ENCODE measurements at regions not wholly inside any gene's neighbourhood (a gene's known extent, or its start where the extent isn't known, plus 50 kb on each side); places are given as distances from the start of the nearest gene placed in this dataset.
"Not testable (repeated sequence)": the region's sequence is repeated elsewhere in the genome, so short reads cannot be mapped to it uniquely, and the experiment has no call there.

- no peak for DNase-seq (ENCODE audit: low read depth)
- H3K4me3 ChIP-seq (ENCODE audit: control insufficient read depth, low read depth, low read length) = no peak overlapping the region
- no peak for TF ChIP-seq CTCF (IDR thresholded peaks at IDR 0.05; ENCODE audit: control insufficient read depth, insufficient read depth, low read depth, low read length, missing control alignments)
Measured at GRCh38 chr14:37810094-37810801, 214.8 kb downstream of the TTC6 start.

GRCh38 chr14:37813732-37814131 is 218.3 kb downstream of the TTC6 start:
- TF ChIP-seq CTCF (IDR thresholded peaks at IDR 0.05; ENCODE audit: control insufficient read depth, insufficient read depth, low read depth, low read length, missing control alignments) = no peak
- H3K4me3 ChIP-seq (ENCODE audit: control insufficient read depth, low read depth, low read length) = no peak overlapping the region
- DNase-seq (ENCODE audit: low read depth) = no peak

DNA sequence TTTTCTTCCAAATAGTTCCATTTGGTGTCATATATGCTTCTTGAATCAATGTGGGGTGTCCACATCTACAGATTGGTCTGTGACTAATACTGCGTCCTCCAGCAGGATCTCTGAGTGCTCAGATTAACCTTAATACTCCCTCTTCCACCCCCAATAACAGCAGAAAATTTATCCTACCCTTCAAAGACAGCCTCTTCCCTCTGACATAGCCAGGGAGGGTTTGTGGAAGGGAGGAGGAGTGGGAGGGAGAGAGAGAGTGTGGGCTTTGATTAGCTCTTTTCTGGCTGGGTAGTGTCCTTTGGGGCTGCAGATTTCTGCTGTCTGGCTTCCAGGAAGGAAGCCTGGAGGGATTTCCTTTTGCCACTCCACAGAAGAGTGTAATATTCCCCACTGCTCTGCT is 220.7 kb downstream of the TTC6 start:
- no peak overlapping the region for H3K4me3 ChIP-seq (ENCODE audit: control insufficient read depth, low read depth, low read length)
- TF ChIP-seq CTCF (IDR thresholded peaks at IDR 0.05; ENCODE audit: control insufficient read depth, insufficient read depth, low read depth, low read length, missing control alignments) = no peak
- DNase-seq (ENCODE audit: low read depth) = no peak

DNA sequence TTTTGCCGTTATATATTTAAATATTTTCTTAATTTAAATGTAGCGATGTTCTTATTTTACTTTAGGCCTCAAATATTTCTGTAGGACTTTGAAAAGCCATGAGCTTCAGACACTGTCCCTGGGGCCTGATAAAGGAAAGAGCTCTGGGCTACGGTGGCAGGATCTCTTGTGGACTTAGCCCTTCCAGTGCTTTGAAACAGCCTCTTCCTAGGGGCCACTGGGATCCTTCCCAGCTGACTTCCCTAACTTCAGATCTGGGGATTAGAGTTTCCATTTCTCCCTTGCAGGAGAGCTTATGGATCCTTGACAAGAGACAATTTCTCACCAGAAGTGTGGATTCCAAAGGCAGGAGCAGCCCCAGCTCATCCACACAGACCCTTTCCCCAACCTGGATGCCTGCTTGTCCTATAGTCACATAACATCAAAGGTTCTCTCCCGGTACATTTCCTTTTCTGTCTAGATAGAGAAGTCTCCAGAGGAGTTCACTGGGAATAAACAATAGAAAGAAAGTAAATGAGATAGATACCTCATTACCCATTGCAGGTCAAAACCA is 221.4 kb downstream of the TTC6 start:
- TF ChIP-seq CTCF (IDR thresholded peaks at IDR 0.05; ENCODE audit: control insufficient read depth, insufficient read depth, low read depth, low read length, missing control alignments) = no peak
- H3K4me3 ChIP-seq (ENCODE audit: control insufficient read depth, low read depth, low read length) = no peak overlapping the region
- DNase-seq (ENCODE audit: low read depth) = no peak

GRCh38 chr14:37819155-37820015 is 224.0 kb downstream of the TTC6 start:
- peak; percentile 27 for DNase-seq (ENCODE audit: low read depth)
- no peak overlapping the region for H3K4me3 ChIP-seq (ENCODE audit: control insufficient read depth, low read depth, low read length)
- no peak for TF ChIP-seq CTCF (IDR thresholded peaks at IDR 0.05; ENCODE audit: control insufficient read depth, insufficient read depth, low read depth, low read length, missing control alignments)

DNA sequence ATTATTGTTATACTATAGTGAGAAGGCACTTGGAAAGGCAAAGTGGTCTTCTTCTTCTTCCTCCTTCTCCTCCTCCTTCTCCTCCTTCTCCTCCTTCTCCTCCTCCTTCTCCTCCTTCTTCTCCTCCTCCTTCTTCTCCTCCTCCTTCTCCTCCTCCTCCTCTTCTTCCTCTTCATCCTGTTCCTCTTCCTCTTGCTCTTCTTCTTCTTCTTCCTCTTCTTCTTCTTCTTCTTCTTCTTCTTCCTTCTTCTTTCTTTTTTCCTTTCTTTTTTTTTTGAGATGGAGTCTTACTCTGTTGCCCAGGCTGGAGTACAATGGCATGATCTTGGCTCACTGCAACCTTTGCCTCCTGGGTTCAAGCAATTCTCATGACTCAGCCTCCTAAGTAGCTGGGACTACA is 225.4 kb downstream of the TTC6 start:
- not testable (repeated sequence) for H3K4me3 ChIP-seq (ENCODE audit: control insufficient read depth, low read depth, low read length); DNase-seq (ENCODE audit: low read depth)
